Stimulated activated memory B cell treated with anti-CD40 and anti-IgM and Interleukin-4, amounts not matched to agents 10 μg/mL and 1 μg/mL and 100 μg/mL, for 72 hours (primary cell): ENCODE measurements at regions not wholly inside any gene's neighbourhood (a gene's known extent, or its start where the extent isn't known, plus 50 kb on each side); places are given as distances from the start of the nearest gene placed in this dataset.

Experiments used
- ATAC-seq: fragments of 150-1000 bp; cut with Tn5 transposase; 2 replicates; pipeline ENCODE4 v1.10.0; 2021
- H3K27ac Mint-ChIP-seq: one replicate; pipeline ENCODE4 v1.8.0; 2022; ENCODE audit warnings: mild to moderate bottlenecking, mixed read lengths
- H3K27me3 Mint-ChIP-seq: one replicate; pipeline ENCODE4 v1.8.0; 2022; ENCODE audit warnings: mixed read lengths
- H3K36me3 Mint-ChIP-seq: one replicate; pipeline ENCODE4 v1.8.0; 2022; ENCODE audit warnings: mixed read lengths
- H3K4me1 Mint-ChIP-seq: one replicate; pipeline ENCODE4 v1.8.0; 2022; ENCODE audit warnings: mixed read lengths
- H3K4me3 Mint-ChIP-seq: one replicate; pipeline ENCODE4 v1.8.0; 2022; ENCODE audit warnings: mild to moderate bottlenecking, moderate library complexity, mixed read lengths
- H3K9me3 Mint-ChIP-seq: one replicate; pipeline ENCODE4 v1.8.0; 2022; ENCODE audit warnings: mixed read lengths

GRCh38 chr20:39216195-39216594 is 254.1 kb downstream of the DHX35 start:
- H3K9me3 Mint-ChIP-seq, result peaks cover 2% of the 10 kb centered on the region
- H3K4me1 Mint-ChIP-seq, result no peaks in the 10 kb centered on the region
- ATAC-seq, result no peak
- no peak overlapping the region for H3K4me3 Mint-ChIP-seq
- no peaks in the 10 kb centered on the region for H3K36me3 Mint-ChIP-seq
- peaks cover 33% of the 10 kb centered on the region for H3K27me3 Mint-ChIP-seq
- H3K27ac Mint-ChIP-seq, result no peak overlapping the region

- Mint-ChIP-seq H3K36me3 (no peaks in the 10 kb centered on the region), H3K9me3 (peaks cover 2% of the 10 kb centered on the region), H3K4me3 (no peak overlapping the region), H3K27me3 (peaks cover 20% of the 10 kb centered on the region), H3K4me1 (no peaks in the 10 kb centered on the region), H3K27ac (no peak overlapping the region)
- no peak for ATAC-seq
These were observed 252.7 kb downstream of the DHX35 start for GRCh38 chr20:39214828-39215227.

DNA sequence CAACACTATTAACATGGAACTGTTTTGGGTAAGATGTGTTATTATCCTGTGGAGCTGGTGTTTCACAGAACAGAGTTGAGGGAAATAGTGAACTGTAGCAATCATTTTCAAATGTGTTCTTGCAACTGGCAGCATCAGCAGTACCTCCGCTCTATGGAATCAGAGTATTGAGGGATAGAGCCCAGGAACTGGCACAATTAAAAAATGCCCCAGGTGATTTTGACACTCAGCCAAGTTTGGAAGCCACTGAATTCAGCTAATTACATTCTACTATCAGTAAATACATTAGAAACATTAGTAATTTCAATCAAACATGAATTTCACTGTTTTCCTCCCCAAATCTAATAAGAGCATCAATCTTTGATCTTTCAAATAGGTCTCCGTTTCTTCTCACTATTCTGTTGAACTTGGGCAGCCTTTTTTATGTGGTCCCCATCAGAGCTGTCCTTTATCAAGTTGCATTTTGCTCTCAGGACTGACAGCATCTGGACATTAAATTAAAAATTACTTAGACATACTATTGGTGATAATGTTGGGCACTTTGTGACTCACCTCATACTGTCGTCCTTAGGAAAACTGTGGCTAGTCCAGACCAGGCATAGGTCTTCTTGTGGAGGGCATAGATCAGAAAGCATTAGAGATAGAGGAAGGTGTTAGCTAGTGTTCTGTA is 251.5 kb downstream of the DHX35 start:
- no peak overlapping the region for H3K4me3 Mint-ChIP-seq
- H3K27ac Mint-ChIP-seq, result no peak overlapping the region
- peaks cover 27% of the 10 kb centered on the region for H3K27me3 Mint-ChIP-seq
- H3K9me3 Mint-ChIP-seq, result peaks cover 2% of the 10 kb centered on the region
- no peak for ATAC-seq
- no peaks in the 10 kb centered on the region for H3K36me3 Mint-ChIP-seq
- no peaks in the 10 kb centered on the region for H3K4me1 Mint-ChIP-seq

GRCh38 chr20:39211060-39211748 is 249.1 kb downstream of the DHX35 start:
- no peaks in the 10 kb centered on the region for H3K4me1 Mint-ChIP-seq
- ATAC-seq, result no peak
- H3K9me3 Mint-ChIP-seq, result no peaks in the 10 kb centered on the region
- H3K27ac Mint-ChIP-seq, result no peak overlapping the region
- no peak overlapping the region for H3K4me3 Mint-ChIP-seq
- H3K36me3 Mint-ChIP-seq, result no peaks in the 10 kb centered on the region
- H3K27me3 Mint-ChIP-seq, result peaks cover 40% of the 10 kb centered on the region

DNA sequence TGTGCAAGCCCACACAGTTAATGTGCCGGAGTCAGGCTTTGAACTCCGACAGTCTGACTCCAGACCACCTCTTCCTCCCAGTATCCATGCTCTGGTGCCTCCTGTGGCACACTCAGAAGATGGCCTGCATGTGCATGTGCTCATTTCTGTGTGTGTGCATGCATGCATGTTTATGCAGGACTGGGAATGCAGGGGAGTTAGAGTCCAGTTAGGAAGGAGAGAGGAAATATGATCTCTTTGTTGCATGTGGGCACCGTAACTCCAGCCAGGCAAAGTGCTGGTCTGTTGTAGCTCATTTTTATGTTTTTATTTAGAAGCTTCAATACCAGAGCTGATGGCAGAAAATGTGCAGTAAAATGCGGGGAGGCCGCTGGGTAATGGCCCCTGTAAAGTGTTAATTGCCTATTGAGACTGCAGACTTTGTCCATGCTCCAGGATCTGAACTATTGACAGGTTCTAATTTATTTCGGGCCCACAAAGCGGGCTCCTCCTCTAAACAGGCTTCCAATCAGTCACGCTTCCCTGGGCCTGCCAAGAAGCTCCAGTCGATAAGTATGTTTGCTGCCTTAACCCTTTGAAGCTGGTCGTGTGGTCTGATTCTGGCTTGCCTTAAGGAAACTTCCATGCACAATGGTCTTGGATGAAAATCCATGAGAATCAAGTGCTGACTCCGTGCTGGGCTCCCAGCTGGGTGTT is 248.3 kb downstream of the DHX35 start:
- Mint-ChIP-seq H3K27ac (no peak overlapping the region), H3K36me3 (no peaks in the 10 kb centered on the region), H3K4me3 (no peak overlapping the region), H3K4me1 (no peaks in the 10 kb centered on the region), H3K27me3 (peaks cover 33% of the 10 kb centered on the region), H3K9me3 (no peaks in the 10 kb centered on the region)
- no peak for ATAC-seq

DNA sequence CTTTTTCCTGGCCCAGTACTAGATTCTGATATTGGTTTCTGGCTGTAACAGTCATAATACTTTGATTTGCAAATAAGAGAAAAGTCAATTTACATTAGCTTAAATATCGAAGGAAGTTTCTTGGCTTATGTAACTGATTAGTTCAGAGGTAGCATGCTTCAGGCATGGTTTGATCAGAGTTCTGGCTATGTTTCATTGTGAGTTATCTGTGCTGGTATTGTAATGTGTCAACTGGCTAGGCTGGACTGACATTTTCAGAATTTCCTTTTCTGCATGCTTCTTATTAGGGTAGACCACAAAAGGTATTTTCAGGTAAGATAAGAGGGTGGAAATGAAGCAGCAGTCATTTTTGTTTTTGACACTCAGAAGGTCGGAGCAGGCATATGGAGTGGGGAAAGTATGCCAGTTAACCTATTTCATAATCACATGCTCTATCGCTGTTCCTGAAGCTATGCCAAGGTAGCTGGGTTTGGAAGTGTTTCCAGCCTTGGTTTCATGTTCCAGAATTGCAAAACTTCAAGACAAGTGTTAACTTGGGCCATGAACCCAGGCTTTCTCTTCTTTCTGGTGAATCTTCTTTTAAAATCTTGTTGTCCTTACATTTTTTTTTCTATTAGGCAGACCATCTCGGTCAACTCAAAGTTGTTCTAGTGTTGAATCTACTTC is 244.9 kb downstream of the DHX35 start:
- Mint-ChIP-seq H3K9me3 (peaks cover 3% of the 10 kb centered on the region), H3K4me1 (no peaks in the 10 kb centered on the region), H3K4me3 (no peak overlapping the region), H3K36me3 (no peaks in the 10 kb centered on the region), H3K27ac (no peak overlapping the region), H3K27me3 (peaks cover 32% of the 10 kb centered on the region)
- no peak for ATAC-seq

GRCh38 chr20:39195582-39196021 is 233.5 kb downstream of the DHX35 start:
- Mint-ChIP-seq H3K4me3 (no peak overlapping the region), H3K9me3 (peaks cover 7% of the 10 kb centered on the region), H3K4me1 (no peaks in the 10 kb centered on the region), H3K27me3 (peaks cover 55% of the 10 kb centered on the region), H3K36me3 (no peaks in the 10 kb centered on the region), H3K27ac (no peak overlapping the region)
- no peak for ATAC-seq

DNA sequence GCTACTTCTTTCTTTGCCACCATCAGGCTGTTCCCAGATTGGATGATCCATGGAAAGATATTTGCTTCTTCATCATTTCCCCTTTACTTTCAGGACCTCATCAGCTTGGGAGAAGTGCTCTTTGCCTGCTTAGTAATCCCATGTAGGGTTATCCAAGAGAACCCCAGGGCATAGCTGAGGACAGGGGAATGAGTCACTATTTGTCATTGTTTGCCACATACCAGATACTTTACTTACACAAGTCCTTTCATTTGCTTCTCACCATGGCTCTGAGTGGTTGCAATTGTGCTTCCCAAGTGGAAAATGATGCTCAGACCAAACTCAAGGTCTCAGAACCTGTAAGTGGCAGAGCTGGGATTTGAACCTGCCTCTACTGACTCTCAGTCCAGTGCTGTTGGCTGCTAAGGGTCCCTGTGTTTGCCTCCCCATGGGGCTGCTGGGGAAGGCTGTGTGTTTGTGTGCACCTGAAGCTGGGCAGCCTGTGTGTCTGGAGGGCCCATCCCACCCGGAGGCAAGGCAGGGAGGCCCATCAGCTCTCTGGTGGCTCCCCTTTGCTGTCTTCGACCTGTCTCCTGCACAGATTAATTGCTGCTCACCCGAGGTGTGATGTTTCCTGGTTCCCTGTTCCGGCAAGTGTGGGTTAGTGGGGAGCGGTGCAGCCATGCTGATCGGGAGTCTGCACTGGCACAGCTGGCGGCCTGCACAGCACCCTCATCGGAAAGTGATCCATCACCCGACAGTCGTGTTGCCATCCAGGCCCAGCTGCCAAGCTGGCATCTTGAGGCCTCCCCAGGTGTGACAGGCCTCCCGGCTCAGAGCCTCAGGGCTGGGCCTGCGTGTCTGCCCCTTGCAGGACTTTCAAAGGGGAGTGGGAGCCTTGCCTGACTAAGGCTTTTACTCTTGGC is 228.8 kb downstream of the DHX35 start:
- Mint-ChIP-seq H3K9me3 (peaks cover 3% of the 10 kb centered on the region), H3K27ac (no peak overlapping the region), H3K36me3 (no peaks in the 10 kb centered on the region), H3K4me1 (no peaks in the 10 kb centered on the region), H3K27me3 (peaks cover 40% of the 10 kb centered on the region), H3K4me3 (no peak overlapping the region)
- no peak for ATAC-seq

GRCh38 chr20:39188266-39188765 is 226.2 kb downstream of the DHX35 start:
- Mint-ChIP-seq H3K27me3 (peaks cover 22% of the 10 kb centered on the region), H3K9me3 (no peaks in the 10 kb centered on the region), H3K4me1 (no peaks in the 10 kb centered on the region), H3K4me3 (no peak overlapping the region), H3K27ac (no peak overlapping the region), H3K36me3 (no peaks in the 10 kb centered on the region)
- ATAC-seq, result no peak

GRCh38 chr20:39181490-39181889 is 219.3 kb downstream of the DHX35 start:
- H3K36me3 Mint-ChIP-seq, result no peaks in the 10 kb centered on the region

DNA sequence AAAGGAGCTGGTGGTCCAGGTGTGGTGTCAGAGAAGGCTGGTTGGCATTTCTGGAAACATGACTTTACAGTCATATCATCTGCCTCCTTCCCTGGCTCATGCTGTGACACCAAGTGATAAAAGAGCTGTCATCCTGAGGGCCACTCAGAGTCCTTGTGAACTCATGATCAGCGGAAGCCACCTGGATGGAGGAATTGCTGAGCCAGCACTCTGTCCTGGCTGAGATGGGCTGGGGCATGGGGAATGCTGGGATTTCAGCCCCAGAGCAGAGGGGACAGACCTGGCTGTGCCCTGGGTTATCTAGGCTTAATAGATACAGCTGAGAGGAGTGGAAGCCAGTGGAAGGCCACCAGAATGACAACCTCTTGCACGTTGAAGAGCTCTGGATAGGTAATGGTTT is 214.3 kb downstream of the DHX35 start:
- Mint-ChIP-seq H3K27ac (no peak overlapping the region), H3K27me3 (peaks cover 29% of the 10 kb centered on the region), H3K4me1 (peaks cover 5% of the 10 kb centered on the region), H3K9me3 (no peaks in the 10 kb centered on the region), H3K4me3 (no peak overlapping the region), H3K36me3 (no peaks in the 10 kb centered on the region)
- ATAC-seq, result no peak

More at GRCh38 chr20:39181490-39181889, 219.3 kb downstream of the DHX35 start:
- ATAC-seq, result no peak
- H3K27me3 Mint-ChIP-seq, result peaks cover 17% of the 10 kb centered on the region
- H3K27ac Mint-ChIP-seq, result no peak overlapping the region
- H3K4me3 Mint-ChIP-seq, result no peak overlapping the region
- H3K9me3 Mint-ChIP-seq, result no peaks in the 10 kb centered on the region
- no peaks in the 10 kb centered on the region for H3K4me1 Mint-ChIP-seq

DNA sequence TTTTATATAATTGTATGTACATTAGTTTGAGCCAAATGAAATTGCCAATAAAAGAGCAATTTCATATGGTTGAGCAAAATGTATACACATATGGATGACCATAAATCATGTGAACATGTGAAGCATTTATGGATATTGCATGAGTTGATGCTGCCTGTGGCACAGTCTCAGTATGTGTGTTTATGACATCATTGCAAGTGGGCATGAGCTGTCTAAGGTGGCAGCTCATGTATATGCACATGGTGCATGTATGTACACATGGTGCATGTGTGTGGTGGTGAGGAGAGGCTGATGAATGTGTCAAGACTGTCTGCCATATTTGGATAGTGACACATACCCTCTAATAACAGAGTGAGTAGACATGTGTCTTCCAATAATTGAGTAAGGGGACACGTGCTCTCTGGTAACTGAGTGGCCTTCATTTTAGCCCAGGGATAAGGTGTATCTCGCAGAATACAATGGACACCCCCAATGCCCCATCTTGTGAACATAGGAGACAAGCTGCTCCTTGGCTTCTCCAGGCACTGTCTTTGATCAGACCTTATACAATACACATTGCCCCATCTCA is 208.8 kb downstream of the DHX35 start:
- Mint-ChIP-seq H3K36me3 (no peaks in the 10 kb centered on the region), H3K27me3 (peaks cover 24% of the 10 kb centered on the region)

DNA sequence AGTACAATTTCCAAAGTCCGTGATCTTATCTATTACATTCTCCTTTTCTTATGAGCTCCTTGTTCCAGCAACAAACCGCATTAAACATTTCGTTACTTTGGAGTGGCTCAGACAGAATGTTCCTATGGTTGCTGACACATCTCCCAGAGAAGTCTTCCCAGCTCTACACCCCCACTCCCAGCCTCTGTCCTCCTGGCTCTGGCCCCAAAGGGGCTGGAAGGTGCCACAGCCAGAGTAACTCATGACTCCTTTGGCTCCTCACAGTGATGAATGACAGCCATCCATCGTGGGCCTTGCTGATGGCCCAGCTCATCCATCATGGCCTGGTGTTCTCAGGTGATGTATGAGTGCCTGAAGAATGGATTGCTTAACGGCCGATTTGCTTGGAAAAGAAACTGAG is 203.0 kb downstream of the DHX35 start:
- H3K4me3 Mint-ChIP-seq, result no peak overlapping the region
- H3K9me3 Mint-ChIP-seq, result no peaks in the 10 kb centered on the region
- H3K4me1 Mint-ChIP-seq, result no peaks in the 10 kb centered on the region
- H3K36me3 Mint-ChIP-seq, result no peaks in the 10 kb centered on the region
- no peak overlapping the region for H3K27ac Mint-ChIP-seq
- peaks cover 24% of the 10 kb centered on the region for H3K27me3 Mint-ChIP-seq
- no peak for ATAC-seq

More for the DNA sequence above, 208.8 kb downstream of the DHX35 start:
- no peak for ATAC-seq
- Mint-ChIP-seq H3K9me3 (peaks cover 4% of the 10 kb centered on the region), H3K4me3 (no peak overlapping the region), H3K4me1 (peaks cover 9% of the 10 kb centered on the region), H3K27ac (no peak overlapping the region)

GRCh38 chr20:39164642-39165041 is 202.5 kb downstream of the DHX35 start:
- Mint-ChIP-seq H3K36me3 (no peaks in the 10 kb centered on the region), H3K9me3 (no peaks in the 10 kb centered on the region), H3K27me3 (peaks cover 26% of the 10 kb centered on the region), H3K27ac (no peak overlapping the region), H3K4me3 (no peak overlapping the region), H3K4me1 (no peaks in the 10 kb centered on the region)
- no peak for ATAC-seq
